Dermis microvascular lymphatic vessel endothelial cell (primary cell): ENCODE measurements at regions not wholly inside any gene's neighbourhood (a gene's known extent, or its start where the extent isn't known, plus 50 kb on each side); places are given as distances from the start of the nearest gene placed in this dataset.

Experiments
- DNase-seq, 2 donors: peaks; one replicate each; pipeline versions ENCODE4 v3.0.0 to v3.0.0-alpha.2; 2010; ENCODE audit warnings: low read depth in 2 of 2

- no peak for DNase-seq
These were observed 119.9 kb downstream of the TMEM174 start for GRCh38 chr5:73292816-73293459.

- DNase-seq: no peak
These were observed 118.9 kb downstream of the TMEM174 start for GRCh38 chr5:73291873-73292272.

GRCh38 chr5:73290242-73290641 lies 117.2 kb downstream of the TMEM174 start:
- DNase-seq: no peak

GRCh38 chr5:73288803-73289720 lies 116.1 kb downstream of the TMEM174 start:
- DNase-seq: no peak

GRCh38 chr5:73286896-73287295 lies 113.9 kb downstream of the TMEM174 start:
- DNase-seq: peak; percentile 63 to 76

GRCh38 chr5:73284985-73285384 lies 112.0 kb downstream of the TMEM174 start:
- DNase-seq: no peak

GRCh38 chr5:73284220-73284795 lies 111.3 kb downstream of the TMEM174 start:
- peak in 1 of 2 donors; percentile 15 for DNase-seq

- DNase-seq: no peak
These were observed 109.9 kb downstream of the TMEM174 start for GRCh38 chr5:73282923-73283322.

GRCh38 chr5:73282383-73282782 lies 109.4 kb downstream of the TMEM174 start:
- no peak for DNase-seq

- peak; percentile 95 to 99 for DNase-seq
These were observed 108.1 kb downstream of the TMEM174 start for GRCh38 chr5:73280821-73281746.

- no peak for DNase-seq
These were observed 107.4 kb downstream of the TMEM174 start for GRCh38 chr5:73280386-73280785.

- DNase-seq: no peak
These were observed 106.8 kb downstream of the TMEM174 start for GRCh38 chr5:73279805-73280204.

GRCh38 chr5:73278693-73279092 lies 105.7 kb downstream of the TMEM174 start:
- DNase-seq: no peak

GRCh38 chr5:73274881-73275663 lies 102.1 kb downstream of the TMEM174 start:
- DNase-seq: no peak

GRCh38 chr5:73274121-73274520 lies 101.1 kb downstream of the TMEM174 start:
- no peak for DNase-seq

GRCh38 chr5:73273379-73274050 lies 100.5 kb downstream of the TMEM174 start:
- DNase-seq: no peak

- no peak for DNase-seq
These were observed 99.4 kb downstream of the TMEM174 start for GRCh38 chr5:73272351-73272750.

GRCh38 chr5:73268826-73269225 lies 95.8 kb downstream of the TMEM174 start:
- no peak for DNase-seq

GRCh38 chr5:73267766-73268435 lies 94.9 kb downstream of the TMEM174 start:
- DNase-seq: no peak
